ENCODE measurements at regions not wholly inside any gene's neighbourhood (a gene's known extent, or its start where the extent isn't known, plus 50 kb on each side); places are given as distances from the start of the nearest gene placed in this dataset.

GRCh38 chr2:118678985-118679384 lies 168.5 kb downstream of the EN1 start:
- TF ChIP-seq POLR2A (IDR thresholded peaks at IDR 0.05): no peak
- TF ChIP-seq, protein P1, sequence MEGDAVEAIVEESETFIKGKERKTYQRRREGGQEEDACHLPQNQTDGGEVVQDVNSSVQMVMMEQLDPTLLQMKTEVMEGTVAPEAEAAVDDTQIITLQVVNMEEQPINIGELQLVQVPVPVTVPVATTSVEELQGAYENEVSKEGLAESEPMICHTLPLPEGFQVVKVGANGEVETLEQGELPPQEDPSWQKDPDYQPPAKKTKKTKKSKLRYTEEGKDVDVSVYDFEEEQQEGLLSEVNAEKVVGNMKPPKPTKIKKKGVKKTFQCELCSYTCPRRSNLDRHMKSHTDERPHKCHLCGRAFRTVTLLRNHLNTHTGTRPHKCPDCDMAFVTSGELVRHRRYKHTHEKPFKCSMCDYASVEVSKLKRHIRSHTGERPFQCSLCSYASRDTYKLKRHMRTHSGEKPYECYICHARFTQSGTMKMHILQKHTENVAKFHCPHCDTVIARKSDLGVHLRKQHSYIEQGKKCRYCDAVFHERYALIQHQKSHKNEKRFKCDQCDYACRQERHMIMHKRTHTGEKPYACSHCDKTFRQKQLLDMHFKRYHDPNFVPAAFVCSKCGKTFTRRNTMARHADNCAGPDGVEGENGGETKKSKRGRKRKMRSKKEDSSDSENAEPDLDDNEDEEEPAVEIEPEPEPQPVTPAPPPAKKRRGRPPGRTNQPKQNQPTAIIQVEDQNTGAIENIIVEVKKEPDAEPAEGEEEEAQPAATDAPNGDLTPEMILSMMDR (IDR thresholded peaks at IDR 0.05): no peak

Data from adrenal gland (tissue), 5 donors.